KMS-11 (cell line): ENCODE measurements at regions not wholly inside any gene's neighbourhood (a gene's known extent, or its start where the extent isn't known, plus 50 kb on each side); places are given as distances from the start of the nearest gene placed in this dataset.

ENCODE experiments used
- H2AFZ ChIP-seq: fragments of 200-600 bp; sonication (generic); 2 replicates; pipeline ENCODE4 v1.6.1; 2016; ENCODE audit warnings: antibody characterized with exemption, mixed run types, low read depth
- H3K27ac ChIP-seq: fragments of 200-600 bp; sonication (generic); 2 replicates; pipeline ENCODE4 v1.6.1; 2016; ENCODE audit warnings: mild to moderate bottlenecking, mixed run types
- H3K27me3 ChIP-seq: fragments of 200-600 bp; sonication (generic); 2 replicates; pipeline ENCODE4 v1.6.1; 2017; ENCODE audit warnings: mild to moderate bottlenecking, low read depth, mixed run types, moderate library complexity; ENCODE audit not compliant: insufficient read depth
- H3K36me3 ChIP-seq: fragments of 200-600 bp; sonication (generic); 2 replicates; pipeline ENCODE4 v1.6.1; 2017; ENCODE audit warnings: mild to moderate bottlenecking, mixed run types; ENCODE audit not compliant: insufficient read depth
- H3K4me1 ChIP-seq: fragments of 200-600 bp; sonication (generic); 2 replicates; pipeline ENCODE4 v1.6.1; 2016; ENCODE audit warnings: mild to moderate bottlenecking, low read depth, mixed run types; ENCODE audit not compliant: poor library complexity, severe bottlenecking
- H3K4me2 ChIP-seq: fragments of 200-600 bp; sonication (generic); 2 replicates; pipeline ENCODE4 v1.7.0; 2016; ENCODE audit warnings: mild to moderate bottlenecking, mixed run types
- H3K4me3 ChIP-seq: fragments of 200-600 bp; sonication (generic); IDR thresholded peaks from 2 replicates; pipeline ENCODE4 v1.6.1; 2017; ENCODE audit warnings: low read depth, low read length, mixed read lengths; ENCODE audit not compliant: insufficient read depth
- H3K79me2 ChIP-seq: fragments of 200-600 bp; sonication (generic); 2 replicates; pipeline ENCODE4 v1.6.1; 2016; ENCODE audit warnings: low read depth, mixed run types; ENCODE audit not compliant: insufficient read depth
- H3K9ac ChIP-seq: fragments of 200-600 bp; sonication (generic); 2 replicates; pipeline ENCODE4 v1.6.1; 2016; ENCODE audit warnings: mild to moderate bottlenecking, mixed run types
- H4K20me1 ChIP-seq: fragments of 200-600 bp; sonication (generic); 2 replicates; pipeline ENCODE4 v1.6.1; 2016; ENCODE audit warnings: mild to moderate bottlenecking, mixed run types; ENCODE audit not compliant: insufficient read depth
- CTCF ChIP-seq: fragments of 200-600 bp; sonication (generic); conservative IDR thresholded peaks from 2 replicates; pipeline ENCODE4 v1.6.1; 2017; ENCODE audit warnings: low read depth, mild to moderate bottlenecking, antibody characterized with exemption, low read length, moderate library complexity, mixed read lengths

- no peak overlapping the region for H3K4me3 ChIP-seq
- H3K27me3 ChIP-seq: no peaks in the 10 kb centered on the region
- no peaks in the 10 kb centered on the region for H3K4me1 ChIP-seq
- H2AFZ ChIP-seq: no peak overlapping the region
- H3K36me3 ChIP-seq: no peaks in the 10 kb centered on the region
- H3K4me2 ChIP-seq: no peak overlapping the region
- H3K27ac ChIP-seq: no peak overlapping the region
- H4K20me1 ChIP-seq: no peaks in the 10 kb centered on the region
- no peak for TF ChIP-seq CTCF
- no peak overlapping the region for H3K9ac ChIP-seq
- H3K79me2 ChIP-seq: no peaks in the 10 kb centered on the region
These were observed 293.9 kb upstream of the PLXNA2 start for GRCh38 chr1:208538078-208538477.

GRCh38 chr1:208538587-208538986, 294.4 kb upstream of the PLXNA2 start:
- Histone ChIP-seq H3K27ac (no peak overlapping the region), H4K20me1 (no peaks in the 10 kb centered on the region), H3K79me2 (no peaks in the 10 kb centered on the region), H3K4me3 (no peak overlapping the region), H3K27me3 (no peaks in the 10 kb centered on the region), H2AFZ (no peak overlapping the region), H3K4me1 (no peaks in the 10 kb centered on the region), H3K9ac (no peak overlapping the region), H3K36me3 (no peaks in the 10 kb centered on the region), H3K4me2 (no peak overlapping the region)
- no peak for TF ChIP-seq CTCF

GRCh38 chr1:208540724-208541123, 296.5 kb upstream of the PLXNA2 start:
- Histone ChIP-seq H3K4me2 (no peak overlapping the region), H3K27ac (no peak overlapping the region), H3K36me3 (no peaks in the 10 kb centered on the region), H3K79me2 (no peaks in the 10 kb centered on the region), H3K27me3 (no peaks in the 10 kb centered on the region), H4K20me1 (no peaks in the 10 kb centered on the region), H2AFZ (no peak overlapping the region), H3K4me1 (no peaks in the 10 kb centered on the region), H3K9ac (no peak overlapping the region), H3K4me3 (no peak overlapping the region)
- no peak for TF ChIP-seq CTCF

GRCh38 chr1:208541225-208541855, 297.2 kb upstream of the PLXNA2 start:
- Histone ChIP-seq H4K20me1 (no peaks in the 10 kb centered on the region), H3K27me3 (no peaks in the 10 kb centered on the region), H3K9ac (no peak overlapping the region), H3K4me1 (no peaks in the 10 kb centered on the region), H3K79me2 (no peaks in the 10 kb centered on the region), H3K4me3 (no peak overlapping the region), H3K4me2 (no peak overlapping the region), H3K27ac (no peak overlapping the region), H3K36me3 (no peaks in the 10 kb centered on the region), H2AFZ (no peak overlapping the region)
- no peak for TF ChIP-seq CTCF
